B cell (primary cell): ENCODE measurements at regions not wholly inside any gene's neighbourhood (a gene's known extent, or its start where the extent isn't known, plus 50 kb on each side); places are given as distances from the start of the nearest gene placed in this dataset.

Experiments used
- CTCF ChIP-seq: fragments of 200-600 bp; IDR thresholded peaks from one replicate; pipeline ENCODE4 v1.8.0; 2022; ENCODE audit warnings: antibody characterized with exemption, mild to moderate bottlenecking
- EZH2 ChIP-seq: IDR thresholded peaks from 2 replicates; pipeline ENCODE4 v1.6.1; 2012; ENCODE audit warnings: borderline replicate concordance, low read depth, mild to moderate bottlenecking, moderate library complexity, low read length; ENCODE audit not compliant: insufficient read depth, poor library complexity, severe bottlenecking

DNA sequence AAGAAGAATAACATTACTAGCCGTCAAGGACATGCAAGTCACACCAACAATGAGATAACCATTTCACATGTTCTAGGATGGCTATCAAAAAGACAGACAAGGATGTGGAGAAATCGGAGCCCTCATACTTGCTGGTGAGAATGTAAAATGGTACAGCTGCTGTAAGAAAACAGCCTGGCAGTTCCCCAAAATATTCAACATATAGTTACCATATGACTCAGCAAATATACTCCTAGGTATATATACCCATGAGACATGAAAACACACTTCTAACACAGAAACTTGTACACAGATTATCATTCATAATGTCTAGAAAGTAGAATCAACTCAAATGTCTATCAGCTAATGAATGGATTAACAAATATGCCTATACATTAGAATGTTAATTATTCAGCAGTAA lies 105.4 kb upstream of the PCAT7 start:
- TF ChIP-seq CTCF (no peak), EZH2 (no peak)
